8988T (cell line): ENCODE measurements at regions not wholly inside any gene's neighbourhood (a gene's known extent, or its start where the extent isn't known, plus 50 kb on each side); places are given as distances from the start of the nearest gene placed in this dataset.

Experiments used
- DNase-seq: peaks from one replicate; pipeline ENCODE4 v3.0.0; 2011

DNA sequence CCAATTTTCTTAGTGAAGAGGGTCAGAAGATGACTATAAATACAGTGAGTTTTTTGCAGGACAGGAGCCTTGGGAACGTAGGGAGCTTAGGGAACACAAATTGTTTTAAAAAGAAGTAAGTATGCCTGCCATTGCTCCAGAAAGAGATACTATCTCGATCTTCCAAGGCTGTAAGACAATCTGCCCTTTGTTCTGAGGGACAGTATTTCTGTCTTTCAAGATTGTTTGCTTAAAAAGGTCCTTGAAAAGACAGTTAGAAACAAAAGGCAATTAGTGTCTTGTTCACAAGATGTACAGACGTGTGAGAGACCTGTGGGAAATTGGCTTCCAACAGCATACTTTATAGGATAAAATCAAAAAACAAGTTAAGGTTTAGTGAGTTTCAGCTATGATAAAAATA lies 321.2 kb upstream of the FAR2 start:
- no peak for DNase-seq

DNA sequence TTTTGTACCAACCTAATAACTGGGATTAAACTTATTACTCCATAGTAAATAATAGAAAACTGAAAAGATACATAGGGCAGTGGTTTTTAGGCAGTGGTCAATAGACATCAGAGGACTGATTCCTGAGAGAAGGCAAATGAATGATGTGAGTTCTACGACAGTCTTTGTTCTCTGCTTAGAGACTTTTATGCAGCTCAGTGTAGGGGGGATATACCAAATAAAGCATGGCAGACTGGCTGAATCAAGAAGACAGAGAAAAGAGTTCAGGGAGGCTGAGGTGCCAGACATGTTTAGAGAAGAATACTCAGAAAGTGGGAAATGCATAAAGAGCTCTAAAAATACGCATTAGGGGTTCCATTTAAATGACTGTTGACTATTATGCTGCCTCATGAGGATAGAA lies 320.8 kb upstream of the FAR2 start:
- DNase-seq = no peak

DNA sequence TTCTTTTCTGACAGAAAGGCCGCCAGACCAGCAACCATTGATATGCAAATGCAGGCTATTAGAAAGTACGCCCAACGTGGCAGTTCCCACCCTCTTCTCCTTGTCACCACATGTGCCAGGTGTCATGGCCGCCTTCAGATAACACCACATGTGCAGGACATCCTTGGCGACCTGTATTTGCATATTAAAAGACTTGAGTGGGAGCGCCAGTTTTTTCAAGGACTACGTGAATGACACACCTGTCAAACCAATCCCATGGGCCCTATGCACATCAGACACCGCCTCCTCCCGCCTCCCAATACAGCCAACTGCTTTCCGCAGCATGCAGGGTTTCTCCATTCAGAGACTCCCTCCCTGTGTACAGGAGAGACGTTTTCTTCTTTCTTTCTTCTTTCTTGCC lies 318.6 kb upstream of the FAR2 start:
- DNase-seq = no peak

DNA sequence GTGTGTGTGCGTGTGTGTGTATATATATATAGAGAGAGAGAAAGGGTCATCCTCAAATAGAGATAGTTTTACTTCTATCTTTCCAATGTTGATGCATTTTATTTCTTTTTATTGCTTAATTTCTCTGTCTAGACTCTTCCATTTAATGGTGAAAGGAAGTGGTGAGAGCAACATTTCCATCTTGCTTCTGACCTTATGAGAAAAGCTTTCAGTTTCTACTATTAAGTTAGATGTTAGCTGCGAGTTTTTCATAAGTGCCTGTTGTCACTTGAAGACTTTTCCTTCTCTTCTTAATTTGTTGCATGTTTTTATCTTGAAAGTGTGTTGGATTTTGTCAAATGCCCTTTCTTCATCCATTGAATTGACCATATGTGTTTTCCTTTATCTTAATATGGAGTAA lies 304.4 kb upstream of the FAR2 start:
- no peak for DNase-seq

DNA sequence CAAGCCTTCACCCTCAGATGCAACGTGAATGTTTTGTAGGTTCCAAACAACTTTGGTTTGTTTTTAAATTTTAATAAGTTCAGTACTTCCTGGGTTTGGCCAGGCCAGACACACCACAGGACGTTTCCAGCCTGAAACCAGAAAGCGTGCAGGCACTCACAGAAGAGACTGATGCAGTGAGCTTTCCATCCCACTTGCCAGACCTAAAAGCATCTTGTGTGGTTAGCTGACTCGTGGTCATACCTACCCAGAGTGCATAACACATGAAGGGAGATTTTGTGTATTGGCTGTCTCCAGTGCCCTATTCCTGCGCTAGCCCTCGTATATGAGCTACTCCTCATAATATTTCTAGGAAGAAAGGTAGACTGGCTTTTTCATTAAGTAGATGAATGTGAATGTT lies 297.3 kb upstream of the FAR2 start:
- DNase-seq = no peak

DNA sequence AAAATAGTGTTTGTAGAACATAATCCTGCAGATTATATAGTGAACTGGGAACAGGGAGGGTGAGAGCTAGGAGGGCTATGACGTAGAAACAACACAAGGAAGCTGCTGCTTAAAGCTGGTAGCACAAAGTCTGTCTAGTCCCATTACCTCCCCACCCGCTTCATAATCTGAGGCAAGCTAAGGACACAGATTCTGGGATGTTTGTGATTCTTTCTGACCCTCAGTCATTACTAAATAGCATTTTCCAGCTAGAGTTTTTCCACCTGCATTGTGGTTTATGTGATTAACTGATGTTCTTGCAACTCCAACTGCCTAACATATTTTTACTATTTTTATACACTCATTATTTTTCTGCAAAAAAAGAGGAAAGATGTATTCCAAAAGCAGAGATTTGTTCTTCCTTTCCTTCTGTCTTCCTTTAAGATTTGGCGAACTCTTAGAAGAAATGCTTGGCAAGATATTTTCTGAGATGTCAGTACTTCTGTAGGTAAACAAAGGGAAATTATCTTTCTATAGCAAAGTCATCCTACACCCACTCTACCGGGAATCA lies 293.2 kb upstream of the FAR2 start:
- no peak for DNase-seq

DNA sequence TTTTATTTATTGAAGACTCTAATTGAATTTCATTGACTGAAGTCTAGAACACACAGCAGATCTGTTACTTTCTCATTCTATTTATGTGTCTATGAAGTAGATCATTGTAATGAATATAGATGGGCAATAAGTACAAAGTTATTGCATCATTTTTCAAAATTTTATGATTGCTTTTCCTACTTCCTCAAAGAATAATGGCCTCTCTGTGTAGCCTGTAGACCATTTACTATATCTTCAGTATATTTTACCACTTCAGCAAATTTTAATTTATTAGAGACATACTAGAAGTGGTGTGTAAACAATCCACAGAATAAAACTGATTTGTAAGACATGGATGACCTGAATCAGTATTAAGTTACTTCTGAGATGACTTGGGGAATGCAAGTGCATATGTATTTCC lies 291.7 kb upstream of the FAR2 start:
- DNase-seq = no peak

DNA sequence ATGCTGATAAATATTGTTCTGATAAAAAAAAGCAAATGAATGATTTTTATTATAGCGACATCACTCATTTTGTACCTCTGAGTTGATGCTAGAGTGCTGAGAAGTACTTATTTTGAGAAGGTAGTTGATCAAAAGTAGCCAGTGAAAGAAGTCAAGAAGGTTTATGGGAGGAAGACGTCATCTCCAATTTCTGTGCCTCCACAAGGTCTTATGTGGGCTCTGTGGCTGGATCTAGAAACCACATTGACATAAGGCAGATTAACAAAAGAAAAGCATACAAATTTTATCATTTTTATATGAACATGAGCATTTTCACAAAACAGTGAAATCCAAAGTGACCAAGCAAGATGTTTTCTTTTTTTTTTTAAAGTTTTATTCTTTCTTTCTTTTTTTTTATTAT lies 289.5 kb upstream of the FAR2 start:
- no peak for DNase-seq

DNA sequence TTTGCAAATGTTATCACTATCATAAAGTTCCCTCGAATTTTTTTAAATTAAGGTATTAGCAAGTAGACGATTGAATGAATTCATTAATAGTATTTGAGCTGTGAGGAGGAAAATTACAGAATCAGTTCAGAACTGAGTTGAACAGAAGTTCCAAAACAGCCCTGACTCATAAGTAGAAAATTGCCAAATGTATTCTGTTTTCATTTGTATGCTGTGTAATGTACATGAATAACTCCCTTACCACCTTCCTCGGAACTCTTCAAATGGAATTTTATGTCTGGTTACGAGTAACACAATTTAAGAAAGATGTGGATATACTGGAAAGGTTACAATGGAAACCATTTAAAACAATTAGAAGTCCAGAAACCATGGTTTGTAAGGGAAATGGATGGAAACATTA lies 283.3 kb upstream of the FAR2 start:
- DNase-seq = no peak

DNA sequence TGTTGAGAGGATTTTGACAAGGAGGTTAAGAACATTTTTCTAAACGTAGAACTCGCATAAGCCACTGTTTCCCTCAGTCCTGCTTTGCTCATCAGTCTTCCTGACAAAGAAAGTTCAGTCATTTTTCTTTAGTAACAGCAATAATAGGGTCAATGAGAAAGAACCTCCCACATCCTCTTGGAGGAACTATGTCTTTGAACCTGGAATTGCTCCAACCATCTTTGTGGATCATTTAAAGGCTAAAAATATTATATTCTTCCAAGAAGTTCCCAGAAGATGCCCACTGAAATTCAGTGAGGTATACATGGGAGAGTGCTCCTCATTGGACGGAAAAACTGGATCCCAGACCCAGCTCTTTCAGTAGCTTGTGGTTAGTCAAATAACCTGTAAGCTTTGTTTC lies 282.8 kb upstream of the FAR2 start:
- DNase-seq = no peak

DNA sequence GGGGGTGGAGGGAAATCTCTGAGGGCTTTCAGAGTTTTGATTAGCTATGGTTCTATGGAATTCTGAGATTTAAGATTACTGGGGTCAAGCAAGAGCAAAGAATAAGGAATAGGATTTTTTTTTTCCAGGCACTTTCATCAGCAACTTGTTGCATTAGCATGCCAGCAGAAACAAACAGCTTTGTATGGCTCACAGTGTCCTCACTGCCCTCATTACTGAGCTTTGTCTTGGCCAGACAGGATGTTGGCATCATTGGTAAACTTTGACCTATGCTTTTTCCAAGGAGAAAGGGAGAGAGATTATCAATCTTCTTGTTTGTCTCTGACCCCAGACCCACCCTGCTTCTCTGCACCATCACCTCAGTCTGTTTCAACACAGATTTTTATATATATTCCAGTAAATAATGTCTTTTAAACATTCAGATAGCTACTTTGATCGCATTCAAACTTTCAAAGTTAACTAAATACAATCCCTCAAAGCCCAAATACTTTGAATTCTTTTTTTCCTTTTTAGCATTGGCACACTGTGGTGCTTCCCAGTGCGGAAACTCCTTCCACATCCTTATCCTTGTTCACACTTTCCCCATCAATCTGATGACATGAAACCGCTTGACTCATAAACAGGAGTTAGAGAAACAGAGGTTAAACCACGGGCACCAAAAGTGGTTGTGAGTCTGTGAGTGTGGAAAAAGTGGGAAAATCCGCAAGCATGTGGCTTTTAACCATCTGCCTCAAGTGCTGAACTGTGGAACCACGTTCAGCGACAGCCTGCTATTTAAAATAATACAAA lies 282.2 kb upstream of the FAR2 start:
- no peak for DNase-seq

DNA sequence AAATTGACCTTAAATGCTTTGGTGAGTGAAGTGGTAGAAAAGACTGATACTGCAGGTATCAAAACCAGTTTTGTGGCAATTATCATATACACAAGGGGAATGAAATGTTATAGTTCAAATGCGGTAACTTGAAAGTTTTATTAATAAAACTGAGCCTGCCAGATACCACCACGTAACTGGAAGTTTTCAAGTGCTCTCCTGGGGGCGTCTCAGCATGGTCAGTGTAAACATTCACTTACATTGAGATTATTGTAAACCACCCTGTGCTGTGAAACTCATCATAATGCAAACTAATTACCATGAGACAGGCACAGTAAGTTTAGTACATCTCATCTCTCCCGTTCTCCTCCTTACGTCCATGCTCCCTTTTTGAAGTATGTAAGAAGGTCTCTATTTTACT lies 280.7 kb upstream of the FAR2 start:
- no peak for DNase-seq

DNA sequence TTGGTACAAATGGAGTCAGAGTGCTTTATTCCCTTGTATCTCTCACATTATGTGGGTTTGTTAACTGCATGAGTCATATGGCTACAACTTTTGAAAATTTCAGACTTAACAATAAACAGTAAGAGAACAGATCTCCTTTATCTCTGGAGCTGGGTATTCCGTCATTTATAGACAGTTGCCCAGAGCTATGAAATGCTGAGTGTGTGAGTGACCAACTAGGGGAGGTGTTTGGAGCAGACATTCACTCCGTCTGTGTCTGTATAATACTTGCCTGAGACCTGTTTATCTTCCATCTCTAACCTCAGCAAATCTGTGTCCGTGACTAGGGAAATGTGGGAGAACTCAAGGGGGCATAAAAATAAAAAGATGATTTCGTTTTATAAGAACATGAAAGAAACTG lies 279.9 kb upstream of the FAR2 start:
- DNase-seq = no peak

DNA sequence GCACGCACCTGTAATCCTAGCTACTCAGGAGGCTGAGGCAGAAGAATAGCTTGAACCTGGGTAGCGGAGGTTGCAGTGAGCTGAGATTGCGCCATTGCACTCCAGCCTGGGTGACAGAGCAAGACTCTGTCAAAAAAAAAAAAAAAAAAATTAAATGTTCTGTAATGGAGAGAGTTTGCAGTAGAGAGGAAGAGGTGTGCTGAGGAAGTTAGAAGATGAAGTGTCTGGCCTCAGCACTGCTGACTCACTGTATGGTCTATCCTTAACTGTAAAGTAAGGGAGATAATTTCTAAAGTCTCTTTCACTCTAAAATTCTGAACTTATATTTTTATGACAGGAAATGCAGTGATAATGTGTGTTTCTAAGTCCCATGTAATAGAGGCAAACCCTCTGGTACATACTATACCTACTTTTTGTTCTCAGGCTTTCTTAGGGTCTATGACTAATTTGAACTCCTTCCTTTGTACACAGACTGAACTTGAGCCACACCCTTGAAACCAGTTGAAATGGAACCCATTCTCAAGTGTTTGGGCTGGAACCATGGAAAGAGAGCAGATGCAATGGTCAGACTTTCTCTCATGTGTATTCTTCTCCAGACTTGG lies 278.1 kb upstream of the FAR2 start:
- DNase-seq = no peak

DNA sequence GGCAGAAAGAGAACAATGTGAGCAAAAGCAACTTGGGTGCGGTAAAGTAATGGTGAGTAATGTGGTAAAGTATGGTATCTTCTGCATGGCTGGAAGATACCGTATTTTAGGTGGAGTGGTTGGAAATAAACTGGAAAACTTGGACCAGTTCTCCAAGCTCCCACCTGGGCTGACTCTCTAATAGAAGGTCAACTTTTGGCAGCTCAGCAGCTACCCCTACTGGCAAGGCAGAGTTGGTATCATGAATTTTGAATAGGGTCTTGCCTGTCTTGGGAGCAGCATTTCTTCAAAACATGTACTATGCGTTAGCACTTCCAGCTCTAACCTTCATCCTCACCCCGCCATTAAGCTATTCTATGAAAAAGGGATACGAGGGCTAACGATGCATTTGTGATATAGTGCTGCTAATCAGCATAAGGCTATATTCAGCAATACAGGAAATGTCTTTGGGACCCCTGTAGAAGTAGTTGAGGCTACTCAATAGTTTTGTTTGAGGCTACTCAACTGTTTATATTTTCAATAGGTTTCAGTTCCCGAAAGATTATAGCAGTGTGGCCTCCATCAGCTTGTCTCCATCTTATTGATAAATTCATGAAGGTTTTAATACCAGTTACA lies 276.3 kb upstream of the FAR2 start:
- DNase-seq = peak; percentile 10

DNA sequence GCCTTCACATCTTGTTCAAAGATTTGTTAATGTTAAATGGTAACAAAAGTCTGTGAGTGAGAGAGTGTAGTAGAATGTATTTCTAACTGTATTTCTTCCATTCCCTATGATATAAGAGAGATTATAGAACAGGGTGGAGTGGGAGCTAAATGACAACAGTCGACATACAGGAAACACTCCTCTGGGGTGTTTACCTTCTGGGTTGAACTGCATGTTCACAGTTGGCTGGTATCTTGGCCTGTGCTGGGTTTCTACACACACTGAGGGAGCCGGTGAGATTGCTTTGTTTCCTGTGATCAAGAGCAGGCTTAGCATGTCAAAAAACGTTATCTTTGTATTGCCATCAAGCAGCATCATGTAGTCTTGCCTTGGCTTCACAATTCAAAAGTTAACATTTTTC lies 274.3 kb upstream of the FAR2 start:
- DNase-seq = no peak

DNA sequence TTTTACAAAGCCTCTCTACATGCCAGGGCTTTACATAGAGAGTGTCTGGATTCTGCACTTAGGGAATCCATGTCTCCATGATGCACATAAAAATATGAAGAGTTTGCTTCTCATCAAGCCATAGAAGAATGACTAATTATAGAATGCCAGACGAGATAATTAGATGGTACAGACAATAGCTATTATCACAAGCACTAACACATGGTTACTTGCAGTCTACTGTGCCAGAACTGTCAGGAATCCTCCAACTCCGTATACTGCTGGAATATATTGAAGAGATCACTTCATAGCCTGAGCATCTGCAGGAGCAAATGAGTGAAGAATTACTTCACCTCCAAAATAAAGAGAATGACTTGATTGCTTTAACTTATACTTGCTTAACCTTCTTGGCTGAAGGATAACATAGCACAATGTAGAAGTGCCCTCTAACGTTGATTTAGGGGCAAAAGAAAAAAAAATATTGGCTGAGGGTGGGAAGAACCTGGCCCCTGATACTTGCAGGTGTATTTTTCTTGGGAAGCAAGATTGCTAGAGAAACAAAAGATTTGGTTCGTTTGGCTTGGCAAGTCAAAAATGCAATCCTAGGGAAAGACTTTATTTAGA lies 272.8 kb upstream of the FAR2 start:
- no peak for DNase-seq

DNA sequence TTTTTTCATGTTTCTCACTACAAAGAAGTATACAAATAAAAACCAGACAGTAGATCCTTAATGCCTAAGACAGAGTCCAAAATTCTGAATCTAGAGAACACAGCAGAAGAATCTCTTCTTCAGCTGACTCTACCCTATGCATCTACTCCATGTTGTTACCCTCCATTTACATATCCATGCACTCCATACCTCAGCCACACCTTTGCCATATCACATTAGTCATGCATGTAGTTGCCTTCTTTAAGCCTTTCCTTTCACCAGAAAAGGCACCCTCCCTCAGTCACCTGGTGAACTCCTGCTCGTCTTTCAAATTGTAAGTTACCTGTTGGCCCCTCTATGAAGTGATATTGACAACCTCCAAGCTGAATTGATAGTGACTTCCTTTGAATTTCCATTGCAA lies 271.2 kb upstream of the FAR2 start:
- no peak for DNase-seq

DNA sequence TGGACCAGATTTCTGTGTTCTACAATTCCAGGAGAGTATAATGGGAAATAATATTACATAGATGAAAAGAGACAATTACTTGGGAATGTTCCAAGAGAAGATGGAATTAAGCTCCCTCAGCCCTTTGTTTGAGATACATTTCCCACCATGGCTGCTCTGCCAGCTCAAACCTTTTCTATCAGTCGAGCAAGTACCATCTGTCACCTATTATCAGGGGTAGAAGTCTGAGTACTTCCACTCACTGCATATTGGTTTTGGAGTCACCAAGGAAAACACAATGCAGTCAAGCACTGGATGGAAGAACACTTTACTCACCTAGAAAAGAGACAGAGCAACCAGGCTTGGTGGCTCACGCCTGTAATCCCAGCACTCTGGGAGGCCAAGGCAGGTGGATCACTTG lies 270.4 kb upstream of the FAR2 start:
- no peak for DNase-seq

DNA sequence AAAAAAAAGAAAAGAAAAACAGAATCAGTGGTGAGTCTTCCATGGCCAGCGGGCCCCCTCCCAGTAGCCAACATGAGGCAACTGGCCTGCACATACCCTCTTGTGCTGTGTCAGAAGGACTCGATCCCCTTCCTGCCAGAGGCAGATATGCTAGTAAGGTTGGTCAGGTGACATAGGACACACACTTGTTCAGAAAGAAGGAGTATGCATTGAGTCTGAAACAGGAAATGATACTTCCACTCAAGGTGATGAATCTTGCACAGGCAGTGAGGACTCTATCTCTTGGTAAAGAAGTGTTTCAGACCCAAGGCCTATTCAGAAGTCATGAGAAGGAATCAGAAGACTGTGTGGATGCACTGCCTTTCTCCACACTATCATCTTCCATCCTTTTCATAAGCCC lies 269.7 kb upstream of the FAR2 start:
- DNase-seq = no peak

DNA sequence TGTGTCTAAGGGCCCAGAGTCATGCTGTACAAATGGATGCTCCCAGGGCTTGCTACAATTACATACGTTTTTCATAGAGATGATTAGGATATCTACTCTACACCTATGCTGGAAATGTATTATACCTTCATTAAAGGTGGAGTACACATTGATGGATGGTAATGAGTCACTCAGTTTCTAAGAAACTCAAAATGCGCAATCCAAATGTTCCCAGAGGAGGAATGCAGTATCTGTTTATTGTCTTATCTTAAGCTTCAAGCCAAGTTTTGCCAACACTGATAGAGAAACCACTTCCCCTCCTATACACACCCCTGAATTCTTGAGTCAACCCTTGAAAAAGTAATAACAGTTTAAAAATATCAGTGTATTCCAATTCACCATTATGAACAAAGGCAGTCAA lies 266.6 kb upstream of the FAR2 start:
- no peak for DNase-seq

DNA sequence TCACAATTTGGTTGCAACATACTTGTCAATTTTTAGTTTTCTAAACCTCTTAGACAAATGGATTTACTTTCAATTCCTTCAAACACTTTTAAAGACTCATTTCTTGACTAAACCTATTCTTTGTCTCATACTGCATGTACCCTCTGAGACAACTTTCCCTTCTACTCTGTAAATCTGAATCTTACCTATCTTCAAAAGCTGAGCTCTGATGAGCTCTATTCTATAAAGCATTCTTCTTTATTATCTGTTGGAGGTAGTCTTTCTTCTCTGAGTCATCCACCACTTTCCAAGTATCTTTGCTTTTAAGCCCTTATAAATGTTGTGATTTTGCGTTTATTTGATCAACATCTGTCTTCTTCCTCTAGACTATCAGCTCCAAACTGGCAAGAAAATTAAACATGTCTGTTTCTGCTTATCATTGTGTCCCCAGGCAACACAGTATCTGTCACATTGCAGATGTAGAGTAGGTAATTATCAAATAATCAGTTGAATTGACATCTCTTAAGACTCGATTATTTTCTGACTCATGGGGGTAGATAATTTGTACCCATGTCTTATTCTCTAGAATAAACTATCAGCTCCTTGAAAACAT lies 265.6 kb upstream of the FAR2 start:
- no peak for DNase-seq

DNA sequence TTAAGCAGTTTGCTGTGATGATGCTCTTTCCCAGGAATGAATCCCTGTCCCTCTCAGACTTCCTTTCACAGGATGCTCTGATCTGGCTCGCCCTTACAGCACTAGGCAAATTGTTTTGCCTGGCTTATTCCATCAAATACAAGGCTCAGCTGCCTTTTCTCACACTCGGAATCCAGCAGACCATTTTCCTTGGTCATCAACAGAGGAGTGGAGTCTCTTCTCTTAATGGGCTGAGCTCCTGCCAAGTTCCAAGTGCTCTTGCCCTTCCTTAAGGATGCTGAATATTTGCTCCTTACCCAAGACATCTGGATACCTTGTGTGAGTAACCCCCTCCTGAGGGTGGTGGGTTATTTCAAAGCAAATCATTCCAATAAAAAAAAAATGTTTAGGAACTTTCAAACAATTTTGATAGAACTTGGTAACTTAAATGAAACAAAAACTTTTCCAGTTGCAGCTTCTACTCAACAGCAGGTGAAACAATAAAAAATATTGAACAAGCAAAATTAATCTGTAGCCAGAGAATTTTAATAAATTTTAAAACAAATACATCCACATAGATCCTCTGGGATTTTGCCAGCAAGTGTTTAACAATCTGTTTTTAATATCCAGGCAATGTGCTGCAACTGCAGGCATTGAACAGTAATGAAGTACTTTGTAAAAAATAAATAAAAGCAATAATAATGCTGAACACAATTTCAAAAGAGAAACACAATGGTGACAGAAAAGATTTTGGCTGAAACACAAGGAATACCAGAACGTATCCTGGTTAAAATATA lies 264.0 kb upstream of the FAR2 start:
- DNase-seq = no peak
